ENCODE measurements at regions not wholly inside any gene's neighbourhood (a gene's known extent, or its start where the extent isn't known, plus 50 kb on each side); places are given as distances from the start of the nearest gene placed in this dataset.

DNA sequence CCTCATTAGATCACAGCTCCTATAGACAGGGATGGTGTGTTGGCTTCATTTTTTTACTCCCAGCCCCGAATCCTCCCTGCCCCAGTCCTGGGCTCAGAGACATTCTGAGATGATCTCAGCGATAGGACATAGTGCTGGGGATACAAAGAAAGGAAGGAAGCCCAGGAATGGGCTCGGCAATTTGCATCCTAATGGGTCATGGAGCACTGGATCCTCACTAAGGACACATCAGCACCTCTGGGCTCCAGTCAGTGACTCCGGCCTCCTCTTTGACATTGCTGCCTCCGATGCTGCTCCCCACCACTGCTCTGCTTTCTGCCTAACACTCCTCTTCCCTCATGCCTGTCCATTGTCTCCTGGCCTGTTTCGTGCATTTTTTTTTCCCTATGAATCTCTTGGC, 489.1 kb downstream of the STK39 start:
- Histone ChIP-seq H3K27ac (no peak overlapping the region), H3K36me3 (no peaks in the 10 kb centered on the region), H3K27me3 (no peaks in the 10 kb centered on the region), H3K9me3 (no peaks in the 10 kb centered on the region), H3K4me3 (no peak overlapping the region), H3K4me1 (no peaks in the 10 kb centered on the region)
- TF ChIP-seq, protein P1, sequence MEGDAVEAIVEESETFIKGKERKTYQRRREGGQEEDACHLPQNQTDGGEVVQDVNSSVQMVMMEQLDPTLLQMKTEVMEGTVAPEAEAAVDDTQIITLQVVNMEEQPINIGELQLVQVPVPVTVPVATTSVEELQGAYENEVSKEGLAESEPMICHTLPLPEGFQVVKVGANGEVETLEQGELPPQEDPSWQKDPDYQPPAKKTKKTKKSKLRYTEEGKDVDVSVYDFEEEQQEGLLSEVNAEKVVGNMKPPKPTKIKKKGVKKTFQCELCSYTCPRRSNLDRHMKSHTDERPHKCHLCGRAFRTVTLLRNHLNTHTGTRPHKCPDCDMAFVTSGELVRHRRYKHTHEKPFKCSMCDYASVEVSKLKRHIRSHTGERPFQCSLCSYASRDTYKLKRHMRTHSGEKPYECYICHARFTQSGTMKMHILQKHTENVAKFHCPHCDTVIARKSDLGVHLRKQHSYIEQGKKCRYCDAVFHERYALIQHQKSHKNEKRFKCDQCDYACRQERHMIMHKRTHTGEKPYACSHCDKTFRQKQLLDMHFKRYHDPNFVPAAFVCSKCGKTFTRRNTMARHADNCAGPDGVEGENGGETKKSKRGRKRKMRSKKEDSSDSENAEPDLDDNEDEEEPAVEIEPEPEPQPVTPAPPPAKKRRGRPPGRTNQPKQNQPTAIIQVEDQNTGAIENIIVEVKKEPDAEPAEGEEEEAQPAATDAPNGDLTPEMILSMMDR (IDR thresholded peaks at IDR 0.05): no peak
- ATAC-seq (no peak), DNase-seq (no peak)
- intact Hi-C loops (cut with DNase I): no loop called here

DNA sequence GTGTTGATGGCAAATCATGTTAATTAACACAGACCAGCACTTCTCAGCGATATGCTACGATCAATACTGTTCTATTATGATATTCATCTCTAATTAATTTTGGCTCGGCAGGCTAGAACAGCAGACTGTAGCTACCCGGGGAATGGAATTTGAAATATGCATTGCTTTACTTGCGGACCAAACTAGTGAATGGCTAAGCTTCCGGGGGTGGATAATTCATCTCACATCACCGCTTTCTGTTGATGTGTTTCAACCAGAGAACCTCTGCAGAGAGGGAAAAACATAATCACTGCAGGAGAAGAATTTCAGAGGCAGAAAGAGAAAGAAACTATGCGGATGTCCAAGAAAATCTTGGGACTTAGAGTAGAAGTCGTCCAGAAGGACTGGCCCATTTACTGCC, 490.9 kb downstream of the STK39 start:
- intact Hi-C loops (cut with DNase I): no loop called here
- H3K9me3 ChIP-seq: no peaks in the 10 kb centered on the region
- H3K27me3 ChIP-seq: no peaks in the 10 kb centered on the region
- H3K36me3 ChIP-seq: no peaks in the 10 kb centered on the region
- H3K27ac ChIP-seq: no peak overlapping the region
- DNase-seq (no peak), ATAC-seq (no peak)
- no peak overlapping the region for H3K4me3 ChIP-seq
- no peaks in the 10 kb centered on the region for H3K4me1 ChIP-seq
- TF ChIP-seq, protein P1 (IDR thresholded peaks at IDR 0.05): no peak

DNA sequence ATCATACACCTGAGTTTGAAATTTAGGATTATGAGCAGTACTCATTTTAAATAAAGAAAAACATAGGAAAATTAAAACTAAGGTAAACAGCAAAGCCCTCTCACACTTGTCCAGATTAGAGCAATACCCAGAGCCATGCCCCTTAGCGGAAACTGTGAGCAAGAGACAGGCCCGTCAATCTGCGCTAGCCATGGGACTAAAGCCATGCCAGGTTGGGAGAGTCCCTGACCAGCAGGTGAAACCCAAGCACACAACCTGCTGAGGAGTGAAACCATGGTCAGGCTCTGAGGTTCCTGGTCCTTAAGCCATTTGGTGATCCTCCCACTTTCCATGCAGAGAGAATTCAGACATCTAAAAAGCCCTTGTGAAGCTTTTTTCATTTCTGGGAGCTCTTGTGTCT, 494.3 kb downstream of the STK39 start:
- no peak for ATAC-seq
- Histone ChIP-seq H3K9me3 (no peaks in the 10 kb centered on the region), H3K36me3 (no peaks in the 10 kb centered on the region), H3K27me3 (no peaks in the 10 kb centered on the region), H3K4me1 (no peaks in the 10 kb centered on the region), H3K4me3 (no peak overlapping the region), H3K27ac (no peak overlapping the region)
- TF ChIP-seq, protein P1 (IDR thresholded peaks at IDR 0.05): no peak
- intact Hi-C loops (cut with DNase I): no loop called here
- DNase-seq: no peak

DNA sequence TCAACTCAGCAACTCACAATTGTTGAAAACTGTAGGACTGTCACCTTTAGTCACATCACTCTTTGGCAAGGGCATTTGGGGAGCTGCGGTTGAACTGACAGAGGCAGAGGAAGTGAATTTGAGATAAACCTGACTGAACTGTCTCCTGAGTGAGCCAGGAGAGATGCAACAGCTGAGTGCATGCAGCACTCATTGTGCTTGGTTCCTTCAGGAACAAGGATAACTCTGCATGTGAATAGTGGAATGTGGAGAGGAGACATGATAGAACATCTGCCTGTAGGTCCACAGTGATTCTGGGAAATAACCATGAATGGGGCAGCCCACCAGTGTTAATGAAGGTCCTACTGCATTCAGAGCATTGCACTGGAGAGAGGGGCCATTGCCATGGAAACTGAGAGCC, 494.7 kb downstream of the STK39 start:
- Histone ChIP-seq H3K36me3 (no peaks in the 10 kb centered on the region), H3K27me3 (no peaks in the 10 kb centered on the region), H3K4me1 (no peaks in the 10 kb centered on the region), H3K27ac (no peak overlapping the region), H3K9me3 (no peaks in the 10 kb centered on the region), H3K4me3 (no peak overlapping the region)
- intact Hi-C loops (cut with DNase I): no loop called here
- DNase-seq (no peak), ATAC-seq (no peak)
- TF ChIP-seq, protein P1 (IDR thresholded peaks at IDR 0.05): no peak

DNA sequence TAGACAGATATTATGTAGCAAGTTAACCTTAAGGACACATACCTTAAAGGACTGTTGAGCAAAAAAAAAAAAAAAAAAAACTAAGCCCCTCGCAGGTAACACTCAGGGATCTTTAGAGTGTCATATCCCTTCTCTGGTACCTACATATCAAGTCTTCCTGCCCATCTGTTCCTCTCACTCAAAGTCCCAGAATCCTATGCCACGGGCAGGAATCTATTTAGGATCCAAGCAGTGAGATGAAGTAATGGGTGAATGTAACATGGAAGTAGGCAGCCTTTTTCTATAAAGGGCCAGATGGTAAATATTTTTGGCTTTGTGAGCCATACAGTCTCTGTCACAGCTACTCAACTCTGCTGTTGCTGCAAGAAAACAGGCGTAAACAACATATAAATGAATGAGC, 496.7 kb downstream of the STK39 start:
- ATAC-seq: no peak

DNA sequence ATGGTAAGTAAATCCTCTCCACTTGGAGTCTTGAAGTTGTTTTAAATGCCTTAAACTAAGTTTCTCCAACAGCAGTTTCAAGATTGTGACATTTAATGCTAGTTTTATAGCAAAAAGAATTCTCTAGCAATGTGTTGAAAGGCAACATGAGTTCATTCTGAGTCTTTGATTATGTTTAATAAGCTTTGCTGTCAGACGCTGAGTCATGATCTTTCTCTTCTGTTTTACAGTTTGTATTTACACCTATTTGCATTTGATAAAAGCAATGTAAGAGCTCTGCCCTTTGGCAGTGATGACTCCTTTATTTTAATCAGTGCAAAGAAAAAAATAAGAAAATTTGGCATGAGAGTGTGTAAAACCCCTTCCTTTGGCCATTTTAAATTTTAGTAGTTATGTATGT, 497.7 kb downstream of the STK39 start:
- DNase-seq: no peak
- Histone ChIP-seq H3K4me1 (no peaks in the 10 kb centered on the region), H3K9me3 (no peaks in the 10 kb centered on the region), H3K27ac (no peak overlapping the region), H3K27me3 (no peaks in the 10 kb centered on the region), H3K36me3 (no peaks in the 10 kb centered on the region), H3K4me3 (no peak overlapping the region)
- no peak for ATAC-seq
- intact Hi-C loops (cut with DNase I): no loop called here
- TF ChIP-seq, protein P1 (IDR thresholded peaks at IDR 0.05): no peak

More for the DNA sequence above, 496.7 kb downstream of the STK39 start:
- H3K36me3 ChIP-seq: no peaks in the 10 kb centered on the region
- H3K27me3 ChIP-seq: no peaks in the 10 kb centered on the region
- TF ChIP-seq, protein P1 (IDR thresholded peaks at IDR 0.05): no peak
- H3K9me3 ChIP-seq: no peaks in the 10 kb centered on the region
- intact Hi-C loops (cut with DNase I): no loop called here
- H3K27ac ChIP-seq: no peak overlapping the region
- H3K4me3 ChIP-seq: no peak overlapping the region
- no peak for DNase-seq
- H3K4me1 ChIP-seq: no peaks in the 10 kb centered on the region
